Activated effector memory CD4-positive, alpha-beta T cell treated with anti-CD3 and anti-CD28 coated beads, Interleukin-2, amount 50 U/mL, for 16 hours (primary cell): ENCODE measurements at regions not wholly inside any gene's neighbourhood (a gene's known extent, or its start where the extent isn't known, plus 50 kb on each side); places are given as distances from the start of the nearest gene placed in this dataset.
"Not testable (repeated sequence)": the region's sequence is repeated elsewhere in the genome, so short reads cannot be mapped to it uniquely, and the experiment has no call there.

ENCODE experiments used
- DNase-seq: peaks from one replicate; pipeline ENCODE4 v3.0.0-alpha.2; 2020

DNA sequence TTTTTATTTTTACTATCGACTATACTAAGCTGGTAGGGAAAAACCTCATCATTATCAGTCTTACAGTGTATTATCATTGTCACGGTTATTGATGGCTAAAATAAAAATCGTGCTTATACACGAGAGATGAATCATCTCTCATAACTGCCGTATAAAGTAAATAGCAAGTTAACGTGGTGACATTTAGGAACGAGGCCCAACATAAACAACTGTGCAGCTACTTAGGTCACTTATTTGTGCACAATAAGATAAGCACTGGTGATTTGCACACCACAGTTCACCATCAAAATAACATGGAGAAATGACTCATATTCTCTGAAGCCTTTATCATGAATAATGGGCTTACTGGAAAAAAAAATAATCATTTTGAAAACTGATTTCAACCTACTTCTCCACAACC is 482.0 kb upstream of the TENM3 start:
- no peak for DNase-seq

DNA sequence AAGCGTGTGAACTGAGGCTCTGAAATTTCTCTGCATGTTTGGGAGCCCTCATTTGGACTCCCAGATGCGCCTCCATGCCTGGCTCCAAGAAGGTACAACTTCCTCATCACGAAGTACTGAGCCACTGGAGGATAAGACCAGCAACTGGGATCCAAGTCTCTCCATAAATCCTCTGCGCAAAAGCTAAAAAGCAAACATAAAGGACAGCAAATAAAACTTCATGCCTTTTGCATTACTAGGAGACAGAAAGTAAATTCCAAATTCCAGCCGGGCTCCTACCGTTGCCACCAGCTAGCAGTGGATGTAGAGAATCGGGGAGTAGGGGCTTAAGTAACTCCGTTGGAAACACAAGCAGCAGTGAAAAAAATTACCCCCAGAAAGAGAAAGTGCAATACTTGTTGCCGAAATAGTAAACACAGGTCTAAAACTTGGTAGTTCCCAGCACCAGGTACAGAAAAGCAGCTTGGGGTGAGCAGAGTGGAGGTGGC is 477.1 kb upstream of the TENM3 start:
- no peak for DNase-seq

DNA sequence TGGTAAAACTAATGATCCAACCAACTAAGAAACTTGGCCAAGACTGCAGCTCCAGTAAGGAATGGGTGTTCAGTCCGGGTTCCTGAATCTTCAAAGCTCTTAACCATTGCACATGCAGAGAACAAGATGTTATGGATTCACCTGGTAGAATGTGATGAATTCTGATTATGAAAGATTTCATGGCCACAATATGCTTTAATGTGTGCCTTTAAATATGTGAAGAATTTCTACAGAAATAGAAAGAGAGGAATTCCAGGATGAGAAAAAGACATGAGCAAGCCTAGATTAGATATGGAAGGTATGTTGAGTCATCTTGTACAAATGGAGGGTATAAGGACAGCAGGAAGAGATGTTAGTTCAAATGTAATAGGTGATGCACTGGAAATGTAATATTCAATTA is 472.2 kb upstream of the TENM3 start:
- no peak for DNase-seq

DNA sequence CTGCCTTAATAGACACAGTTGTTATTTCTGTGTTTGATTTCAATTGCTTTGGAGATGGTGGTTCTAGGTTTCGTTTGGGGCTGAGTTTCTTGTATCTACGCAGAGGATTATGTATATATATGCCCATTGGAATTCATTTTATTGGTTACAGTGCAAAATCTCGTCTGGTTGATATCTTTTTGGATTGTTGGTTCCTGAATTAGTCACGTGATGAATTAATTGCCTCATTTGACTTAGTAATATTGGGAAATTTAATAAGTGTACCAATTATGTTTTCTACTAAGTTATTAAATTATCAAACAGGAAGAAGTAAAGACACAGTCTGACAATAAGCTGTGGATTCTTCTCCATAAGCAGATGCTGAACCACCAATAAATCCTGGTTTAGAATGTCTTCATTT is 467.9 kb upstream of the TENM3 start:
- no peak for DNase-seq

DNA sequence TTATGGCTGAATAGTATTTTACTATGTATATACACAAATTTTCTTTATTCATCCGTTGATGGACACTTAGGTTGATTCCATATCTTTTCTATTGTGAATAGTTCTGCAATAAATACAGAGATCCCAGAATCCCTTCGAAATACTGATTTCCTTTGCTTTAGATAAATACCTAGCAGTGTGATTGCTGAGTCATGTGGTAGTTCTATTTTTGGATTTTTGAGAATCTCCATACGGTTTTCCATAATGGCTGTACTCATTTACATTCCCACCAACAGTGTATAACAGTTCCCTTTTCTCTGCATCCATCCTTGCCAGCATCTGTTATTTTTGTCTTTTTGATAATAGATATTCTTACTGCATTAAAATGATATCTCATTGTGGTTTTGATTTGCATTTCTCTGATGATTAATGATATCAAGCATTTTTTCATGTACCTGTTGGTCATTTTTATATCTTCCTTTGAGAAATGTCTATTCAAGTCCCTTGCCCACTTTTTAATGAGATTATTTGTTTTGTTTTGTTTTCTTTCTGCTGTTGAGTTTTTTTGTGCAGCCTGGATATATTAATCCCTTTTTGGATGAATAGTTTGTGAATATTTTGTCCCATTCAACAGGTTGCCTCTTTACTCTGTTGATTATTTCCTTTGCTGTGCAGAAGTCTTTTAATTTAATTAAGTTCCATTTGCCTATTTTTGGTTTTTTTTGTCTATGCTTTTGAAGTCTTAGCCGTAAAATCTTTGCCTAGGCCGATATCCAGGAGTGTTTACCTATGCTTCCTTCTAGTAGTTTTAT is 466.7 kb upstream of the TENM3 start:
- DNase-seq = no peak

DNA sequence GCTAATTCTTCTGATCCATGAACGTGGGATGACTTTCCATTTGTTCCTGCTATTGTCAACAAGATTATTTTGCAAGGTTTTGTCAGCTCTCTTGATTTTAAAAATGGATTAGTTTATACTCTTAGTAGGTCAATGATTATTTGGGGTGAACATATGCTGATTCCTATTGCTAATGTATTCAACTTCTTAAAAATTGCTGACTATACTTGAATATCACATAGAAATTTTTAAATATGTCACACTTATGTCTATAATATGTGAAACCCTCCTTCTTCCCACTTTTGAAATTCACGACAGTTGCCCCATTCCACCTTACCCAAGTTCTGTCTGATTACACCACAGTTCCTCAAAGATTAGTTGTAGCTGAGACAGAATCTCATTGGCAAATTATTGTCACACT is 465.7 kb upstream of the TENM3 start:
- DNase-seq = no peak

DNA sequence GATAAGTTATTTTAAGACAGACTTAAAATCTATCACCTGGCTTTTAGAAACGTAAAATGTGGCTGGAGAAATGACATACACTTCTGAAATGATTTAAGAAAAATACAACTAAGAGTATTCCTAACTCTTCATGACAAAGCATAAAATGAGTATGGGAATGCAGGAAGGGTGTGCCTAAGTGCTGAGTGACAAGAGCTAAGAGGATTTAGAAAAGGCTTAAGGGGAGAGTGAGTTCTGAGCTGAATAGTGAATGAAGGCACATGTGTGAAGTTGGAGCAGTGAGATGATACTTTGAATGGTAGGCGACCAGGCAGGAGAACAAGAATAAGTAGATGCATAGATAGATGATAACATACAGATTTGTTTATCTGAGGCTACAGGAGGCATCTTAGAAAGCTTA is 458.3 kb upstream of the TENM3 start:
- no peak for DNase-seq

DNA sequence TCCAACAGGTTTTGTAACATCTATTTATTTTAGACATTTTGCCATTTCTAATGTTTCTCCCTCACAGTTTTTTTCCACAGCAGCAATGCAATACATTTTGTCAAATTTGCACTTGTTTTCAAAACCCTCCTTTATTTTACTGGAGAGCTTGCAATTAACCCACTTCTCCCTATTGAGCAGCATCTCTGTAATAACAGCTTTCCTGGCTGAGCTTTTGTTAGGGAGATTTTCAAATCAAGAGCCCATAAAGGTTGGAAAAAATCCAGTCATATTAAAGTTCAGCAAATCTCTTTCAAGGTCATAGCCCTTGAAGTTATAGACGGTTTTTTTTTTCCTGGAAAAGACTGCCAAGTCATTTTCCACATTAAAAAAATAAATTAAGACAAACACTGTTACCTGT is 450.6 kb upstream of the TENM3 start:
- no peak for DNase-seq

DNA sequence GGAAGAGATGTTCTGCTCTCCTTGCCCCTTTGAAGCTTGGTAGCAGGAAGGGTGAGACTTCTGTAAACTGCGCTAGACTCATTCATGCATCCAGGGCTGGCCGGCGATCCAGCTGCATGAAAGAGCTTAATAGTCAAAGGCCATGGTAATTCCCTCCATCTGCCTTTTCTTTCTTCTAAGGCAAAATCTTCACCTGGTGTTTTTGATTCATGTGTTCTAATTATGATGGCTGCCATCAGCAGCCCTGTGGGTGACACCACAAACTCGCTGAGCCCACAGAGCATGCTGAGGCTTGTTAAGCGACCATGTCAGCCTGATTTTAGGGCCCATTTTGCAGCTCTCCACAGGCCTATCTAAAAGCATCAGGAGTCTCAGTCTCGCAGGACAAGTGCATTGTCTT is 450.1 kb upstream of the TENM3 start:
- no peak for DNase-seq

DNA sequence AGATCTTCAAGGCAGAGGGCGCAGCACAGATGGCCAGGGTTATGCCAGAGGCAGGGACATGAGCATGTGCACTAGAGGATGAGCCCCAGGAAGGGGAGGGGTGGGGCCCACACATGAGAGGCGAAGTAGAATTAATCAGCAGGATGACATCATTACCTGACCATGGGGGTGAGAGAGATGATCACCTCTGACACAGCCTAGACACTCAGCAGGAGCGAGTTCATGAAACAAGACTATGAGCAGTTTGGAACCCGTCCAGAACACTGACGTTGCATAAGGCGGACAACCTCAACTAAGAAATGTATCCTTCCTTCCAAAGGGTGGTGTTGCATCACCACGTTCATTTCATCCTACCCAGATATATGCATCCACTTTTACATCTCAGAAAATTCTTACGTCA is 446.7 kb upstream of the TENM3 start:
- no peak for DNase-seq

DNA sequence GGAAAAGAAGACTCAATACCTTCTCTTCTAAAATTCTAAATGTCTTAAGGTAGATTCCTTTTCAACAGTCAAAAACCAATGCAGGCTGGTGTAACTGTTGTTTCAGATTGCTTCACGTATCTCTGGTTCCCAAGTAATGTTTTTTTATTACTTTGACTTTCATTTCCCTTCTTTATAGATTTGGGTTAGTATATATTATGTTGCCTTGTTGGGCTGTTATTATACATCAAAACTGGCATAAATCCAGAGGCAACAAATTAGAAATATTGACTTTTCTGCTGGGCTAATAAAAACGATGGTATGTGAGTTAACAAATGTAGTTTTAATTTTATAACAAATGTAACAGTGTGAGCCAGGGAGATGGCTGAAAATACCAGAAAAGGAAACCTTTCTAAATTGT is 444.7 kb upstream of the TENM3 start:
- no peak for DNase-seq

DNA sequence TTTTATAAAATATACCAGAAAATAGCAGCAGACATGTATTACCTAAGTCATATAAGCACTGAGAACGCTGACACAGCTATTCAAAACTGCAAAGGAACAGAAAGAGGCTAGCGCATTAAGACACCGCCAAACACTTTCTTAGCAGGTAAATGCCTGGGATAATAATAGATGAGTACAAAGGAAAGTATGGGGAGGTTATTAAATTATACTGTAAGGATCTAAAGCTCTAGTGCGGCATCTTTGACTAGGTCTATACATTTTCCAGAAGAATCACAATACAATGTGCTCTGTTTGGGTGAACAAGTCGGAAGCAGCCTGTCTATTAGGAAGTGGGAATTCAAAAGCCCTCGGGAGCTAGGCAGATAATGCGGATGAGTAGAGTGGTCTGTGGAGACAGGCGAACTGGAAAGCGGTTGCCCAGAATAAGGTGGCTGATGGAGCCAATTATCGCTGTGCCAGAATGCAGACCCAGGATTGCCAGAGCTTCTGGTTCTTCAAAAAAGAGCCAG is 443.6 kb upstream of the TENM3 start:
- no peak for DNase-seq

DNA sequence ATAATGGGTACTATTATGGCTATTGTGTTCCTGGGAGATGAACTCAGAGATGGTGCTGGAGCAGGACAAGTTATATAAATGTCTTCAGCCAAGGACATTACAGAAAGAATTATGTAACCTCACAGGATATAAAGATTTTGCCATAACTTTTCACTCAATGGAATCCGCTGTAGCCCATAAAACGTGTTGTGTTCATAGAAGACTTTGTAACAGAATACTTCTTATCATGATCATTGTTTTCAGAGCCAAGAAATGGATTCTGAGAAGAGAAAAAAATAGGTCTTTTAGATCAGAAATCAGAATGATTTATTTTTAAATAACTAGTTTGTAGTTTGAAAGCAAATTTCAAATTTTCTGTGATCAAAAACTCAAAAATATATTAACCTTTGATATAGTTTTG is 441.0 kb upstream of the TENM3 start:
- no peak for DNase-seq

DNA sequence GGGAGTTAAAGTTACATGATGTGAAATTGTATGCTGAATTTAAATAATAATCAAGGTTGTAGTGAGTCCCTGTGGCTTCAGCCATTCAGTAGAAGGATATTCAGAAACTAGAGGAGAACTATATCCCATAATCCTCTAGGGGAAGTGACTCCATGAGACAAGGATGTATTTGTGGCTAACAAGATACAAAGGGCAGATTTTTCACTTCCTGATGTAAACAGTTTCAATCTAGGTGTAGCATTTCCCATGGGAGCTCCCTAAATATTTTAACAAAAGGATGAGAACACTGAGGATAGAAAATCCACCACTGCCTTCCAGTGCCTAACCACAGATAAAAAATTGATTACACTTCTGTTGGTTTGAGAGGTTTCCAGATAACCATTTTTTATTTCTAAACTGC is 435.4 kb upstream of the TENM3 start:
- no peak for DNase-seq

DNA sequence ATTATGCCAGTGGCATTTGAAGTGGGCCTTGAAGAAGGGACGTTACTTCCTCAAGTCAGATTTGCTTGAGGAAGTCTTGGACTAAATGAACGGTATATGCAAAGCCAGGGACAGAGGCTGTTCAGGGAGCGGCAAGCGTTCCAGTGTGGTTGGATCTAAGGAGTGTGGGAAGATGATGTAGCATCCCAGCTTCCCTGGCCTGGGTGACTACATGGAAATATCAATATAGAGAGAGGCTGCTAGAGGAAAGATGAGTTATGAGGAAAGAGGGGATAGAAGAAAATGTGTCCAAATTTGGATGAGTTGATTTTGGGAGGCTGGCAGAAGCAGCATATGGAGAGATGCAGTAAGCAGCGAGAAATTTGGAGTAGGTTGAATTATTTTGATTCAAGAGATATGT is 432.5 kb upstream of the TENM3 start:
- DNase-seq = no peak

DNA sequence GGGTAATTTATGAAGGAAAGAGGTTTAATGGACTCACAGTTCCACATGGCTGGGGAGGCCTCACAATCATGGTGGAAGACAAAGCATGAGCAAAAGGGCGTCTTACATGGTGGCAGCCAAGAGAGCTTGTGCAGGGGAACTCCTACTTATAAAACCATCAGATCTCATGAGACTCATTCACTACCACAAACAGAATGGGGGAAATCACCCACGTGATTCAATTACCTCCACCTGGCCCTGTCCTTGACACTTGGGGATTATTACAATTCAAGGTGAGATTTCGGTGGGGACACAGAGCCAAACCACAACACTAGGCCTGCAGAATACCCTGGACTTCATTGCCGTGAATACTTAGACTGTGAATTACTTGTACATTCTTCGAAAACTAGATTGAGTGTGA is 431.7 kb upstream of the TENM3 start:
- DNase-seq = not testable (repeated sequence)

DNA sequence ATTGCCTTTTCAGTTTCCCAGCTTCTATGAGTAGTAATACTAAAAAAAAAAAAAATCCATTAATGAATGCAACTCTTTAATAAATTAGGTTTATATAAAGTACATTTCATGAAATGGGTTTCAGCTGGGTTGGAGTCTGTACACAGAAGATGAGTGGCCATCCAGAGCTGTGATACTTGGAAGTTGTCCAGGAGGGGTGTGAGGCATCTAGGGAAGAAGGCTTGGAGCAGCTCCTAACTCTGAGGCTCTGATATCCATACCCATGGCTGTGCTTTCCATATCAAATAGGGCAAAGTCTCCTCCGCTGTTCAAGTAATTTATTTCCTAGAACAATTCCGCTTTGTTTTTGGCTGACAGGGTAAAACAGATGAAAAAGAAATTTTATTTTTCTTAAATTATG is 423.3 kb upstream of the TENM3 start:
- DNase-seq = no peak

DNA sequence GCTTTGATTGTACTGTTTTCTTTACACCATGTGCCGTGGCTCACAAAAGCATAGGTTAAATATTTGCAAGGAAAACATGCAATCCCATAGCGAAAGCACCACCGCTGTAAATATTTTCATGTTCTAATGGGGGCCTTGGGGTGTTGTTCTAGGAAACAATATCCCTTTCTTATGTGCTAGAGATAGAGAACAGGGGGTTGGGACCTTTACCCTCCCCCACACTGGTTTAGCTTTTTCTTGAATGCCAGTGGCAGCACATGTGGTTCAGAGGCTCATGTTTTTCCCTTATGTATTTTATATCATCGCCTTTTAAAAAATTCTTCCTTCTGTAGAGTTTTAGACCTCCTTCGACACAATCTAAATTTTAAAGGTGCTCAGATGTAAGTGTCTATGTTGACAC is 422.6 kb upstream of the TENM3 start:
- DNase-seq = no peak

DNA sequence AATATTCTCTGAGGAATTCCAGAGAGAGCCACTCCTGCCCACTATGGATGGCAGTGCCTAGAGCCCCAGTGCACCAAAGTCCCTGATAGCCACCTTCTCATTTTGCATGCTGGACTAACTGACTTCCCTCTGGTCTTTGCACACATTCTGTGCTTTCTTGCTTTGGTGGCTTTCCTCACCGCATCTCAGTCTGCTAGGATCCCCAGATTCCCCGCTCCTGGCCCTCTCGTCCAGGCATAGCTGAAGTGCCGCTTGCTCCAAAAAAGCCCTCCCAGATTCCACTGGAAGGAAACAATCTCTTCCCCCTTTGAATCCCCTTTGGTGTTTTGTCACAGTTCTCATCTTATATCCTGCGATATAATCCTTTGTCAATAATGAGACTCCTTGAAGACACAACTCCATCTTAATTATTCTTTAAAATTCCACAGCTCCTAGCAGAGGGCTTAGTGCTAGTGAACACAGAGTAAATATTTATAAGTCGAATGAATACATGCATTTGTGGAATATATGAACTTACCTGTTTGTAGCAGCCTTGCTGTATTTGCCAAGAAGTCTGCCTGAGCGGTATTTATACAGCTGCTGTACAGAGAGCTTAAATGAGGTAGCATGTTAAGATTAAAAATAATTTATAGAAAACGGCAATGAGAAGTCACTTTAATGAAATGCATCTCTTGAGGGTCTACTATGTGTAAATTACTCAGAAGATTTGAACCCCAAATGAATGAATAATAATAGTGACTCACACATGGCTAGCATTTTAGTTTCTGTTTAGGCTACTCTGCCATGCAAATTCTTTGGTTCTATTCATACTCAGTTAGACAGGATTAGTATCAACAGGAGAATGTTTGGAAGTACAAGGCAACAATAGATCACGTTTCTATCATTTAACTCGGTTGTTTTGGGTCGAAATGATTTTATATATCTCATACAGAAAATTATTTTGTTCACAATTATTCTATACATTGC is 421.9 kb upstream of the TENM3 start:
- no peak for DNase-seq

DNA sequence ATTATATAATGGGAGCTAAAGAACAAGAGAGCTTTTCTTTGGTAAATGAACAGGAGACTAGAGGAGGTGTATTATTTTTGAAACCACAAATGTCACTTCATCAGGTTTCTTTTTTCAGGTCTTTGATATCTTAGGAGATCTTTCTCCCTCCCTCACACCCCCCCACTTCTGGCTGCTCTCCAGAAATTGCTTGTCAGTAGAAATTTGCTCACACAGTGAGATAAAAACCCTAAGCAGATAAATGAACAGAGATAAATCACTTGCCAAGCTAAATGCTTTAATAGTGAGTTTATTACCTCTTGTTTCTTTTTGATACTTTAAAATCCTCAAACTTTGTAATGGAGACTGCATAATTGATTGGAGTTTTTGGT is 421.2 kb upstream of the TENM3 start:
- no peak for DNase-seq

DNA sequence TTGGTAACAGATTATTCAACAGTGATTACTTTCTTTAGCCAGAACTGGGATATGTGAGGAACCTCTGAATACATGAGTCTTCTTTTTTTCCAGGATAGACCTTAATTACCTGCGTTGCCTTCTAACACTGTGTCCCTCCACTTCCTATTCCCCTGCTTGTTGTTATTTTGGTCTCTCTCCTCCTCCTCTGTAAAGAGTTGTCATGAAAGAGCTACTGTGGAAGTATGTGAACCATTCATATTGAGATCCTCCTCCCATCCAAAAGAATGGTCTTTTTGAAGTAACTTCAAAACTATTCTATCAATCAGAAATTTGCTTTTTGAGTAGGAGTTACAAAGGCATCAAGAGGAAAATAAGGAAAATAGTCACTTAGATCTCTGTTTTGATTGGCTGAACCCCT is 420.0 kb upstream of the TENM3 start:
- DNase-seq = no peak

DNA sequence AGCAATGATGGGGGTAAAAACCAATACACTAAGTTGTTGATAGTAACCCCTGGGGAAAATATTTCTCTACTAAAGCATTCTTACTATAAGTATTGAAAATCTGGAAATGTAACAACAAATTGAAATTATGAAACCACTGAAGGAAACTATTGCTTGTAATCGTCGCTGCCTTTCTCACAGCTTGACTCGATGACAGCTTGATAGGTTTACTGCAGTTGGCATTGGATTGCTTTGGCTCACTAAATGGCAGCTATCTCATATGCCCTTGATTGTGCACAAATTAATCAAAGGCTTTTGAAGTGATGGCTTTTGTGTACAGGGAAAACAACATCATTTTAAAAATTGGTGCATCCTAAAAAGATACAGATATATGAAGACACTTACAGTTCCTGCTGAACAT is 419.6 kb upstream of the TENM3 start:
- DNase-seq = no peak

DNA sequence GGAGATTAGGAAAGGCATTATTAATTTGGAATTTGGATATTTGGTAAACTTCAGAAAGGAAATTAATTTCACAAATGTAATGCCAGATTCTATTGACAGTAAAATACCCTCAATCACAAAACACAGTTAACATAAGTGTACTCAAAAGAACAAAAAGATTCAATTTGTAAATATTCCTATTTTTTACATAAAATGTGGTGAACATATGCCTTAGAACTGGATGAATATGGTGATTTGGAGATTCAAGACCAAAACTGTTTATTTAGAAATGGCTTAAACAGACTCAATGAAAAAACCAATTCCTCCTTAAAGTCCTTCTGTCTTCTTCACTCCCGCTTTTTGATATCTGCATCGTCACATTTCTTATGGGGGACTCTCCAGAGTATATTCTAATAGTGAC is 417.6 kb upstream of the TENM3 start:
- DNase-seq = no peak

DNA sequence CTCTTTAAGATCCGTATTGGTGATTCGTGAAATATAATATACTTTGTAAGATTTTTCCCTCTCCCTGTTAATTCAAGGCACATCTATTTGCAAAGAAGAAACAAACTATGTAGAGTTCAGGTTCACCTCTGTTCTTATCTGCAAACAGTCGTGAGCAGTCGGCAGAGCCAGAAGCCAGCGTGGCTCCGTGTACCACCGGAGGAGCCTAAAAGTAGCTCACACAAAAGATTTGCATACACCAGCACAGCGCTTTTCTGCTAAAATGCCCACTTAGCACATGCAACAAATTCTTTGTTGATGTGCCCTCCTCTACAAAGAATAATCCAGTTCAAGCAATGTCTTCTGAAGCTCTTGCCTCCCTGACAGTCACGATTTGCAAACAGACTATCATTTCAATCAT is 416.0 kb upstream of the TENM3 start:
- no peak for DNase-seq
